Neural cell (in vitro differentiated cells): ENCODE measurements at regions not wholly inside any gene's neighbourhood (a gene's known extent, or its start where the extent isn't known, plus 50 kb on each side); places are given as distances from the start of the nearest gene placed in this dataset.

Experiments used
- H2AFZ ChIP-seq: fragments of 200-600, 300-800 bp; sonication (generic), shearing (Covaris generic); 2 replicates; pipeline ENCODE4 v1.6.0; 2014; ENCODE audit warnings: low read depth, mild to moderate bottlenecking, antibody characterized with exemption, low read length, moderate library complexity
- H3F3A ChIP-seq: fragments of 200-600 bp; shearing (Covaris generic); 2 replicates; pipeline ENCODE4 v1.6.1; 2016; ENCODE audit warnings: mild to moderate bottlenecking, moderate library complexity, mixed read lengths, antibody characterized with exemption, low read length; ENCODE audit not compliant: insufficient read depth, poor library complexity, severe bottlenecking
- H3K27ac ChIP-seq: fragments of 200-600, 300-800 bp; sonication (generic), shearing (Covaris generic); 2 replicates; pipeline ENCODE4 v1.5.1; 2014; ENCODE audit warnings: mild to moderate bottlenecking, low read length, moderate library complexity
- H3K27me3 ChIP-seq: fragments of 300-800, 200-600 bp; sonication (generic), shearing (Covaris generic); 2 replicates; pipeline ENCODE4 v1.6.0; 2014; ENCODE audit warnings: mild to moderate bottlenecking, low read depth, low read length, moderate library complexity; ENCODE audit not compliant: insufficient read depth
- H3K36me3 ChIP-seq: fragments of 300-800, 200-600 bp; sonication (generic), shearing (Covaris generic); 2 replicates; pipeline ENCODE4 v1.5.1; 2014; ENCODE audit warnings: mild to moderate bottlenecking, antibody characterized with exemption, low read length, moderate library complexity; ENCODE audit not compliant: insufficient read depth
- H3K4me2 ChIP-seq: fragments of 300-800, 200-600 bp; sonication (generic), shearing (Covaris generic); 2 replicates; pipeline ENCODE4 v1.6.0; 2014; ENCODE audit warnings: mild to moderate bottlenecking, low read length
- H3K4me3 ChIP-seq: fragments of 300-800, 200-600 bp; sonication (generic), shearing (Covaris generic); 2 replicates; pipeline ENCODE4 v1.5.1; 2014; ENCODE audit warnings: mild to moderate bottlenecking, low read length, moderate library complexity
- H3K79me2 ChIP-seq: fragments of 200-600 bp; shearing (Covaris generic); replicated peaks from 2 replicates; pipeline ENCODE4 v1.6.0; 2014; ENCODE audit warnings: mild to moderate bottlenecking, low read length, moderate library complexity; ENCODE audit not compliant: insufficient read depth
- H3K9ac ChIP-seq: fragments of 300-800, 200-600 bp; sonication (generic), shearing (Covaris generic); 2 replicates; pipeline ENCODE4 v1.6.1; 2016; ENCODE audit warnings: mild to moderate bottlenecking, low read length, mixed read lengths
- H3K9me2 ChIP-seq: fragments of 200-600 bp; shearing (Covaris generic); 2 replicates; pipeline ENCODE4 v1.6.1; 2016; ENCODE audit warnings: mild to moderate bottlenecking, low read length, mixed read lengths; ENCODE audit not compliant: insufficient read depth
- H3K9me3 ChIP-seq: fragments of 200-600, 300-800 bp; sonication (generic), shearing (Covaris generic); 2 replicates; pipeline ENCODE4 v1.6.1; 2016; ENCODE audit warnings: mild to moderate bottlenecking, mixed run types, low read length, moderate library complexity, mixed read lengths
- H4K20me1 ChIP-seq: fragments of 200-600 bp; shearing (Covaris generic); 2 replicates; pipeline ENCODE4 v1.6.1; 2016; ENCODE audit warnings: mild to moderate bottlenecking, mixed run types; ENCODE audit not compliant: insufficient read depth
- CTCF ChIP-seq: fragments of 450-650 bp; IDR thresholded peaks from 2 replicates; pipeline ENCODE4 v1.5.1; 2014; ENCODE audit warnings: antibody characterized with exemption, mild to moderate bottlenecking, moderate library complexity; ENCODE audit not compliant: poor library complexity, severe bottlenecking
- EP300 ChIP-seq: fragments of 450-650 bp; conservative IDR thresholded peaks from 2 replicates; pipeline ENCODE4 v1.6.1; 2014; ENCODE audit warnings: antibody characterized with exemption, mild to moderate bottlenecking, moderate library complexity; ENCODE audit not compliant: poor library complexity, severe bottlenecking
- EZH2 ChIP-seq: fragments of 200-600, 300-800 bp; shearing (Covaris generic), sonication (generic); IDR thresholded peaks from 2 replicates; pipeline ENCODE4 v1.6.1; 2014; ENCODE audit warnings: antibody characterized with exemption, low read length, borderline replicate concordance, mild to moderate bottlenecking; ENCODE audit not compliant: insufficient read depth, poor library complexity, severe bottlenecking
- MXI1 ChIP-seq: fragments of 450-650 bp; conservative IDR thresholded peaks from 2 replicates; pipeline ENCODE4 v1.6.1; 2014; ENCODE audit warnings: antibody characterized with exemption, mild to moderate bottlenecking; ENCODE audit not compliant: poor library complexity, severe bottlenecking
- POLR2AphosphoS5 ChIP-seq: IDR thresholded peaks from 2 replicates; pipeline ENCODE4 v1.6.1; 2012
- RAD21 ChIP-seq: fragments of 450-650 bp; conservative IDR thresholded peaks from 2 replicates; pipeline ENCODE4 v1.6.1; 2014; ENCODE audit warnings: antibody characterized with exemption, mild to moderate bottlenecking, moderate library complexity
- REST ChIP-seq: IDR thresholded peaks from 2 replicates; pipeline ENCODE4 v1.6.1; 2012; ENCODE audit warnings: borderline replicate concordance
- SMC3 ChIP-seq: fragments of 450-650 bp; conservative IDR thresholded peaks from 2 replicates; pipeline ENCODE4 v1.6.1; 2014; ENCODE audit warnings: antibody characterized with exemption, mild to moderate bottlenecking, moderate library complexity; ENCODE audit not compliant: poor library complexity
- TAF1 ChIP-seq: IDR thresholded peaks from 2 replicates; pipeline ENCODE4 v1.6.1; 2012; ENCODE audit warnings: low read depth

GRCh38 chr5:159631001-159631400, 285.3 kb upstream of the ADRA1B start:
- no peak for TF ChIP-seq EP300
- TF ChIP-seq REST, result no peak
- TF ChIP-seq MXI1, result no peak
- no peak for TF ChIP-seq RAD21
- TF ChIP-seq EZH2, result no peak
- TF ChIP-seq POLR2AphosphoS5, result no peak
- no peaks in the 10 kb centered on the region for H3K79me2 ChIP-seq

GRCh38 chr5:159632866-159633265, 283.4 kb upstream of the ADRA1B start:
- H3K27me3 ChIP-seq, result no peaks in the 10 kb centered on the region
- TF ChIP-seq MXI1 (no peak), EZH2 (no peak), SMC3 (no peak), EP300 (no peak), TAF1 (no peak)
- H3K79me2 ChIP-seq, result no peaks in the 10 kb centered on the region
- H3K9ac ChIP-seq, result no peak overlapping the region
- no peaks in the 10 kb centered on the region for H3F3A ChIP-seq
- no peak overlapping the region for H2AFZ ChIP-seq
- no peaks in the 10 kb centered on the region for H3K9me2 ChIP-seq
- H4K20me1 ChIP-seq, result no peaks in the 10 kb centered on the region
- no peaks in the 10 kb centered on the region for H3K36me3 ChIP-seq
- no peak overlapping the region for H3K4me3 ChIP-seq
- no peak overlapping the region for H3K4me2 ChIP-seq
- H3K9me3 ChIP-seq, result no peaks in the 10 kb centered on the region
- H3K27ac ChIP-seq, result no peak overlapping the region

More at GRCh38 chr5:159631001-159631400, 285.3 kb upstream of the ADRA1B start:
- H3K36me3 ChIP-seq, result no peaks in the 10 kb centered on the region
- no peaks in the 10 kb centered on the region for H3K9me2 ChIP-seq
- no peak overlapping the region for H3K9ac ChIP-seq
- H3K27me3 ChIP-seq, result no peaks in the 10 kb centered on the region
- H3K27ac ChIP-seq, result no peak overlapping the region
- H3K4me3 ChIP-seq, result no peak overlapping the region
- H3K4me2 ChIP-seq, result no peak overlapping the region
- no peaks in the 10 kb centered on the region for H4K20me1 ChIP-seq
- H2AFZ ChIP-seq, result no peak overlapping the region
- no peaks in the 10 kb centered on the region for H3F3A ChIP-seq
- no peaks in the 10 kb centered on the region for H3K9me3 ChIP-seq

- Histone ChIP-seq H3K27me3 (no peaks in the 10 kb centered on the region), H3K9me3 (no peaks in the 10 kb centered on the region), H3K36me3 (no peaks in the 10 kb centered on the region), H3F3A (no peaks in the 10 kb centered on the region), H3K79me2 (no peaks in the 10 kb centered on the region), H3K9ac (no peak overlapping the region), H3K4me2 (no peak overlapping the region), H3K9me2 (no peaks in the 10 kb centered on the region), H4K20me1 (no peaks in the 10 kb centered on the region), H3K4me3 (no peak overlapping the region), H2AFZ (no peak overlapping the region), H3K27ac (no peak overlapping the region)
- no peak for TF ChIP-seq POLR2AphosphoS5
- no peak for TF ChIP-seq REST
- TF ChIP-seq RAD21, result no peak
- TF ChIP-seq SMC3, result no peak
- no peak for TF ChIP-seq EP300
- TF ChIP-seq TAF1, result no peak
- no peak for TF ChIP-seq EZH2
- no peak for TF ChIP-seq MXI1
- no peak for TF ChIP-seq CTCF
These were observed 277.8 kb upstream of the ADRA1B start for GRCh38 chr5:159638481-159638880.
